ENCODE measurements at regions not wholly inside any gene's neighbourhood (a gene's known extent, or its start where the extent isn't known, plus 50 kb on each side); places are given as distances from the start of the nearest gene placed in this dataset.

DNA sequence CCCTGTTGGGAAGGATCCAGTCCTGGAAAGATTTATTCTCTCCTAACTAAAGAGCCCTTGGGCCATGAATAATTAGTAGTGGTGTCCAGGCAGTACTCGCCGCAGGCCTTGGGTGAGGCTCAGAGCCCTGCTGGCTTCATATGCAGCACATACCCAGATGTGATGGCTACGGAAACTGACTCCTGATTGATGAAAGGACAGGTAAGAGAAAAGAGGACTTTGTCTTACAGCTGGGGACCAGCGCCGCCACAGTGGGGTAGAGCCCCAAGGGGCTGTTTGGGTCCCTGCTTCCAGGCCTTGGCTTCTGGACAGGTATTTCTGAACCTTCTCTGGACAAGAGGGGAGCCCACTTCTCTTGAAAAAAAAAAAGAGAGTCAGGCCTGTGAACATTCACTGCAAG lies 1680.8 kb downstream of the EFNB2 start:
- no peaks in the 10 kb centered on the region for H3K27me3 ChIP-seq (replicated peaks)
- H3K36me3 ChIP-seq (replicated peaks), result no peaks in the 10 kb centered on the region
- in situ Hi-C loops (cut with HindIII; ENCODE audit: low pct_ligation_motif_present, low sequenced_read_pairs), result no loop called here
- no peak for DNase-seq
- no peak overlapping the region for H3K4me3 ChIP-seq (ENCODE audit: low read depth, low read length)
- TF ChIP-seq, protein P1, sequence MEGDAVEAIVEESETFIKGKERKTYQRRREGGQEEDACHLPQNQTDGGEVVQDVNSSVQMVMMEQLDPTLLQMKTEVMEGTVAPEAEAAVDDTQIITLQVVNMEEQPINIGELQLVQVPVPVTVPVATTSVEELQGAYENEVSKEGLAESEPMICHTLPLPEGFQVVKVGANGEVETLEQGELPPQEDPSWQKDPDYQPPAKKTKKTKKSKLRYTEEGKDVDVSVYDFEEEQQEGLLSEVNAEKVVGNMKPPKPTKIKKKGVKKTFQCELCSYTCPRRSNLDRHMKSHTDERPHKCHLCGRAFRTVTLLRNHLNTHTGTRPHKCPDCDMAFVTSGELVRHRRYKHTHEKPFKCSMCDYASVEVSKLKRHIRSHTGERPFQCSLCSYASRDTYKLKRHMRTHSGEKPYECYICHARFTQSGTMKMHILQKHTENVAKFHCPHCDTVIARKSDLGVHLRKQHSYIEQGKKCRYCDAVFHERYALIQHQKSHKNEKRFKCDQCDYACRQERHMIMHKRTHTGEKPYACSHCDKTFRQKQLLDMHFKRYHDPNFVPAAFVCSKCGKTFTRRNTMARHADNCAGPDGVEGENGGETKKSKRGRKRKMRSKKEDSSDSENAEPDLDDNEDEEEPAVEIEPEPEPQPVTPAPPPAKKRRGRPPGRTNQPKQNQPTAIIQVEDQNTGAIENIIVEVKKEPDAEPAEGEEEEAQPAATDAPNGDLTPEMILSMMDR (IDR thresholded peaks at IDR 0.05; ENCODE audit: low read depth, low read length, missing control alignments), result no peak
- no peak overlapping the region for H3K27ac ChIP-seq

DNA sequence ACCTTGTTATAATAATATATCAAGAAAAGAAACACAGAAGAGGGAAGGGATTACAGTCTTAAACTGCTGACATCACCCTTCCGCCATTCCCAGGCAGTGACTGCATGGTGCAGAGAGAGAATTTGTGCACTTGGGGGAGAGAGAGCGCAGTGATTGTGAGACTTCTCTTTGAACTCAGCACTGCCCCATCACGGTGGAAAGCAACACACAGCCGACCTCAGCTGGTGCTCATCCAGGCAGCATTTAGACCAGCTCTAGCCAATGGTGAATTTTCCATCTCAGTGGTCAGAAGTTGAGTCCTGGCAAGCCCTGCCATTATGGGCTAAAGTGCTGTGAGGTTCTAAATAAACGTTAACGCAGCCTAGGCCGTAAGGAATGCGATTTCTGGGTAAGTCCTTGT lies 1681.5 kb downstream of the EFNB2 start:
- in situ Hi-C loops (cut with HindIII; ENCODE audit: low pct_ligation_motif_present, low sequenced_read_pairs), result no loop called here
- Histone ChIP-seq H3K36me3 (replicated peaks) (no peaks in the 10 kb centered on the region), H3K27me3 (replicated peaks) (no peaks in the 10 kb centered on the region), H3K27ac (no peak overlapping the region), H3K4me3 (ENCODE audit: low read depth, low read length) (no peak overlapping the region)
- TF ChIP-seq, protein P1 (IDR thresholded peaks at IDR 0.05; ENCODE audit: low read depth, low read length, missing control alignments), result no peak
- DNase-seq, result no peak

DNA sequence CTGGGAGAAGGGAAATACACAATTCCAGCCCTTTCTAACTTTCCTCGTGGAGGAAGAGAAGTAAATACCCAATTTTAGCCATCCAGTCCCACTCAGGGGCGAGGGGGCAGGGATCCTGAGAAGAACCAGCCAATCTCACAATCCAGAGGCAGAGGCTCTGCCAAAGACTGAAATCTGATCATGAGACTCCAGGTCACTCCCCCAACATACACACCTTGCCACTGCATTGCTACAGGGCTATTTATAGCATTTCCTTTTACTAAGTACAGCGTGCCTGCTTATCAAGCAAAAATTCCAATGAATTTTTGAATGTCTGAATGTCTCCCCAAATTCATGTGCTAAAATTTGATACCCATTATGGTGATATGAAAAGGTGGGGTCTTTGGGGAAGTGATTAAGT lies 1687.5 kb downstream of the EFNB2 start:
- DNase-seq, result no peak
- no peak overlapping the region for H3K27ac ChIP-seq
- TF ChIP-seq, protein P1 (IDR thresholded peaks at IDR 0.05; ENCODE audit: low read depth, low read length, missing control alignments), result no peak
- H3K36me3 ChIP-seq (replicated peaks), result no peaks in the 10 kb centered on the region
- no peak overlapping the region for H3K4me3 ChIP-seq (ENCODE audit: low read depth, low read length)
- no peaks in the 10 kb centered on the region for H3K27me3 ChIP-seq (replicated peaks)
- in situ Hi-C loops (cut with HindIII; ENCODE audit: low pct_ligation_motif_present, low sequenced_read_pairs), result no loop called here

DNA sequence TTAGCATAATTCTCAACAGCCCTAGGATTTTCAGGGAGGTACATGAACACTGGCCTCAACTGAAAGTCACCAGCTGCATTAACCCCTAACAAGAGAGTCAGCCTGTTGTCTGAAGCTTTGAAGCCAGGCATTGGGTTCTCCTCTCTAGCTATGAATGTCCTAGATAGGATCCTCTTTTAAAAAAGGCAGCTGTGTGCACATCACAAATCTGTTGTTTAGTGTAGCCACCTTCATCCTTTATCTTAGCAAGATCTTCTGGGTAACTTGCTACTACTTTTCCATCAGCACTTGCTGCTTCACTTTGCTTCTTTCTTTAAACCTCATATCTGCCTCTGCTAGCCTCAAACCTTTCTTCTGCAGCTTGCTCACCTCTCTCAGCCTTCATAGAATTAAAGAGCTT lies 1692.1 kb downstream of the EFNB2 start:
- no peak for DNase-seq
- Histone ChIP-seq H3K27me3 (replicated peaks) (no peaks in the 10 kb centered on the region), H3K27ac (no peak overlapping the region), H3K4me3 (ENCODE audit: low read depth, low read length) (no peak overlapping the region), H3K36me3 (replicated peaks) (no peaks in the 10 kb centered on the region)
- in situ Hi-C loops (cut with HindIII; ENCODE audit: low pct_ligation_motif_present, low sequenced_read_pairs), result no loop called here
- TF ChIP-seq, protein P1 (IDR thresholded peaks at IDR 0.05; ENCODE audit: low read depth, low read length, missing control alignments), result no peak

DNA sequence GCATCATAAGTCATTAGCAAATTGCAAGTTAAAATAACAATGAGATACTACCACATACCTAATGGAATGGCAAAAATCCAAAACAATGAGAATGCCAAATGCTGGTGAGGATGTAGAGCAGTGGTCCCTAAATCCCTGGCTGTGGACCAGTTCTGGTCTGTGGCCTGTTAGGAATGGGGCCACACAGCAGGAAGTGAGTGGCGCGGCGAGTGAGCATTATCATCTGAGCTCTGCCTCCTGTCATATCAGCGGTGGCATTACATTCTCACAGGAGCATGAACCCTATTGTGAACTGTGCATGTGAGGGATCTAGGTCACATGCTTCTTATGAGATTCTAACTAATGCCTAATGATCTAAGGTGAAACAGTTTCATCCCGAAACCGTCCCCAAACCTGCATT lies 1694.4 kb downstream of the EFNB2 start:
- no peak for DNase-seq
- Histone ChIP-seq H3K36me3 (replicated peaks) (no peaks in the 10 kb centered on the region), H3K4me3 (ENCODE audit: low read depth, low read length) (no peak overlapping the region), H3K27me3 (replicated peaks) (no peaks in the 10 kb centered on the region), H3K27ac (no peak overlapping the region)
- in situ Hi-C loops (cut with HindIII; ENCODE audit: low pct_ligation_motif_present, low sequenced_read_pairs), result no loop called here
- TF ChIP-seq, protein P1 (IDR thresholded peaks at IDR 0.05; ENCODE audit: low read depth, low read length, missing control alignments), result no peak

DNA sequence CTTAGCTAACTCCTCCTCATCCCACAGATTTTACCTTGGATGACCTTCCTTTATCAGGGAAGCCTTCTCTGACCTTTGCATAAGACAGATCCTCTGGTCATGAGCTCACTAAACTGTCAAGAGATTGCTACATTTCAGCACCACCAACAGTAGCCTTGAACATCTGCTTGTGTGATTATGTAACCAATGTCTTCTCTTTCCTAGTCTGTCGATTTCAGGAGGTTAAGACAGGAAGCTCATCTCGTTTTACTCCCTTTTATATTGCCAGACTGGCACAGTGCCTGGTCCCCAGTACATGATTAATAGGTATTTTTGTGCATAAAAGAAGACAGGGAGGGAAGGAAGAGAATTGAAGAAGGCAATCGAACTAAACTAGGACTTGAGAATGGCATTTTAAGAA lies 1697.7 kb downstream of the EFNB2 start:
- TF ChIP-seq, protein P1 (IDR thresholded peaks at IDR 0.05; ENCODE audit: low read depth, low read length, missing control alignments), result no peak
- no peak for DNase-seq
- in situ Hi-C loops (cut with HindIII; ENCODE audit: low pct_ligation_motif_present, low sequenced_read_pairs), result no loop called here

More for the DNA sequence above, 1697.7 kb downstream of the EFNB2 start:
- H3K36me3 ChIP-seq (replicated peaks), result no peaks in the 10 kb centered on the region
- no peaks in the 10 kb centered on the region for H3K27me3 ChIP-seq (replicated peaks)
- H3K27ac ChIP-seq, result no peak overlapping the region
- H3K4me3 ChIP-seq (ENCODE audit: low read depth, low read length), result no peak overlapping the region

All from brain microvascular endothelial cell (primary cell).